ENCODE measurements at regions not wholly inside any gene's neighbourhood (a gene's known extent, or its start where the extent isn't known, plus 50 kb on each side); places are given as distances from the start of the nearest gene placed in this dataset.

DNA sequence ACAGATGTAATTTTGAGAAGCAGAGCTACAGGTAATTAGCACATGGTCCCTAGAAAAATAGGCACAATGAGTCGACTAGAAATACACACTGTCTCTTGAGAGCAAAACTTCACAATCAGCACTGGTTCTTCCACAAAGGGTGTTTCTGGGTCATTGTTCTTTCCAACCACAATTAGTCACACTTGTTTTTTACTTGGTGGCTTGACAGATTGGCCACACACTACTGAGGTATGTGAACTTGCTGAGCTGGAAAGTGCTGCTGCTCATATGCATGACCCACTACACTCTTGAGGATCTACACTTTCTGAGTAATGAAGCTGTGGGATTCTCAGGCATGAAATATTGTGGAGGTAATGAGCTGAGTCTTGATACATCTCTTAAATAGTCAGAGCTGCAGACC is 347.7 kb downstream of the BCKDHB start:
- no peak overlapping the region for H3K27ac ChIP-seq (ENCODE audit: control insufficient read depth, insufficient read depth)
- in situ Hi-C loops (cut with MboI), result no loop called here
- POLR2A ChIA-PET, result no interaction called here
- H3K9ac ChIP-seq (ENCODE audit: control insufficient read depth, insufficient read depth, low read length), result no peak overlapping the region
- ATAC-seq (peak; percentile 91), DNase-seq (ENCODE audit: low read depth, low spot score) (peak; percentile 27), FAIRE-seq (no peak)
- no peaks in the 10 kb centered on the region for H3K36me3 ChIP-seq (ENCODE audit: control insufficient read depth in 2 of 2, insufficient read depth in 2 of 2, low read length in 1 of 2)
- CTCF ChIA-PET, result interaction anchor here (0.5 kb wide), 1 partner anchor 1774 kb away, joined by 4 read pairs; no protein-coding TSS in a partner anchor
- no peaks in the 10 kb centered on the region for H3K27me3 ChIP-seq (replicated peaks in 1 of 2; ENCODE audit: control insufficient read depth in 2 of 2, insufficient read depth in 2 of 2, low read length in 1 of 2)
- H3K4me3 ChIP-seq, result no peak overlapping the region
- H3K4me1 ChIP-seq (ENCODE audit: control insufficient read depth, insufficient read depth, low read length), result no peaks in the 10 kb centered on the region
- no TSS peak for BruUV-seq (replicated peaks)
- no peaks in the 10 kb centered on the region for H3K79me2 ChIP-seq (ENCODE audit: control insufficient read depth, insufficient read depth, low read length)
- H2AFZ ChIP-seq (ENCODE audit: control insufficient read depth, low read depth, low read length), result no peak overlapping the region
- no peak overlapping the region for H3K4me2 ChIP-seq (ENCODE audit: control insufficient read depth, insufficient read depth)
- intact Hi-C loops (cut with micrococcal nuclease; ENCODE audit: unreplicated experiment), result no loop called here
- no peaks in the 10 kb centered on the region for H3K9me3 ChIP-seq (replicated peaks; ENCODE audit: control insufficient read depth, insufficient read depth, low read length)
- no peaks in the 10 kb centered on the region for H4K20me1 ChIP-seq (ENCODE audit: control insufficient read depth, insufficient read depth)
- RAD21 ChIA-PET (ENCODE audit: unreplicated experiment), result interaction anchor here (1.1 to 1.5 kb wide), 4 partner anchors 14 to 240 kb away, joined by 3 to 5 read pairs (median 4); no protein-coding TSS in a partner anchor
- SMC1A ChIA-PET (ENCODE audit: uncharacterized antibody, unreplicated experiment), result interaction anchor here (0.7 to 2.1 kb wide), 5 partner anchors 9 to 111 kb away, joined by 3 to 8 read pairs (median 4); no protein-coding TSS in a partner anchor
- WGBS (ENCODE audit: insufficient coverage, insufficient replicate concordance, low lambda C conversion rate, missing lambda C conversion rate), result 0% methylated on average over 1 of the region's 1 CpG
- TF ChIP-seq, protein P1, sequence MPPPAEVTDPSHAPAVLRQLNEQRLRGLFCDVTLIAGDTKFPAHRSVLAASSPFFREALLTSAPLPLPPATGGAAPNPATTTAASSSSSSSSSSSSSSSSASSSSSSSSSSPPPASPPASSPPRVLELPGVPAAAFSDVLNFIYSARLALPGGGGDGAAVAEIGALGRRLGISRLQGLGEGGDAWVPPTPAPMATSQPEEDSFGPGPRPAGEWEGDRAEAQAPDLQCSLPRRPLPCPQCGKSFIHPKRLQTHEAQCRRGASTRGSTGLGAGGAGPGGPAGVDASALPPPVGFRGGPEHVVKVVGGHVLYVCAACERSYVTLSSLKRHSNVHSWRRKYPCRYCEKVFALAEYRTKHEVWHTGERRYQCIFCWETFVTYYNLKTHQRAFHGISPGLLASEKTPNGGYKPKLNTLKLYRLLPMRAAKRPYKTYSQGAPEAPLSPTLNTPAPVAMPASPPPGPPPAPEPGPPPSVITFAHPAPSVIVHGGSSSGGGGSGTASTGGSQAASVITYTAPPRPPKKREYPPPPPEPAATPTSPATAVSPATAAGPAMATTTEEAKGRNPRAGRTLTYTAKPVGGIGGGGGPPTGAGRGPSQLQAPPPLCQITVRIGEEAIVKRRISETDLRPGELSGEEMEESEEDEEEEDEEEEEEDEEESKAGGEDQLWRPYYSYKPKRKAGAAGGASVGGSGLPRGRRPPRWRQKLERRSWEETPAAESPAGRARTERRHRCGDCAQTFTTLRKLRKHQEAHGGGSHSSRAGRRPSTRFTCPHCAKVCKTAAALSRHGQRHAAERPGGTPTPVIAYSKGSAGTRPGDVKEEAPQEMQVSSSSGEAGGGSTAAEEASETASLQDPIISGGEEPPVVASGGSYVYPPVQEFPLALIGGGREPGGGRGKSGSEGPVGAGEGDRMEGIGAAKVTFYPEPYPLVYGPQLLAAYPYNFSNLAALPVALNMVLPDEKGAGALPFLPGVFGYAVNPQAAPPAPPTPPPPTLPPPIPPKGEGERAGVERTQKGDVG (CRISPR knock-in tag; IDR thresholded peaks at IDR 0.05), result no peak
- TF ChIP-seq TARDBP (IDR thresholded peaks at IDR 0.05; ENCODE audit: borderline replicate concordance), result no peak
- TF ChIP-seq, protein P2, sequence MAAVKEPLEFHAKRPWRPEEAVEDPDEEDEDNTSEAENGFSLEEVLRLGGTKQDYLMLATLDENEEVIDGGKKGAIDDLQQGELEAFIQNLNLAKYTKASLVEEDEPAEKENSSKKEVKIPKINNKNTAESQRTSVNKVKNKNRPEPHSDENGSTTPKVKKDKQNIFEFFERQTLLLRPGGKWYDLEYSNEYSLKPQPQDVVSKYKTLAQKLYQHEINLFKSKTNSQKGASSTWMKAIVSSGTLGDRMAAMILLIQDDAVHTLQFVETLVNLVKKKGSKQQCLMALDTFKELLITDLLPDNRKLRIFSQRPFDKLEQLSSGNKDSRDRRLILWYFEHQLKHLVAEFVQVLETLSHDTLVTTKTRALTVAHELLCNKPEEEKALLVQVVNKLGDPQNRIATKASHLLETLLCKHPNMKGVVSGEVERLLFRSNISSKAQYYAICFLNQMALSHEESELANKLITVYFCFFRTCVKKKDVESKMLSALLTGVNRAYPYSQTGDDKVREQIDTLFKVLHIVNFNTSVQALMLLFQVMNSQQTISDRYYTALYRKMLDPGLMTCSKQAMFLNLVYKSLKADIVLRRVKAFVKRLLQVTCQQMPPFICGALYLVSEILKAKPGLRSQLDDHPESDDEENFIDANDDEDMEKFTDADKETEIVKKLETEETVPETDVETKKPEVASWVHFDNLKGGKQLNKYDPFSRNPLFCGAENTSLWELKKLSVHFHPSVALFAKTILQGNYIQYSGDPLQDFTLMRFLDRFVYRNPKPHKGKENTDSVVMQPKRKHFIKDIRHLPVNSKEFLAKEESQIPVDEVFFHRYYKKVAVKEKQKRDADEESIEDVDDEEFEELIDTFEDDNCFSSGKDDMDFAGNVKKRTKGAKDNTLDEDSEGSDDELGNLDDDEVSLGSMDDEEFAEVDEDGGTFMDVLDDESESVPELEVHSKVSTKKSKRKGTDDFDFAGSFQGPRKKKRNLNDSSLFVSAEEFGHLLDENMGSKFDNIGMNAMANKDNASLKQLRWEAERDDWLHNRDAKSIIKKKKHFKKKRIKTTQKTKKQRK (IDR thresholded peaks at IDR 0.05; ENCODE audit: low read depth, low read length), result no peak
- TF ChIP-seq ESRRA (IDR thresholded peaks at IDR 0.05; ENCODE audit: low read length), result no peak
- TF ChIP-seq MYB (IDR thresholded peaks at IDR 0.05; ENCODE audit: borderline replicate concordance, low read depth, low read length), result no peak
- TF ChIP-seq, protein P3, sequence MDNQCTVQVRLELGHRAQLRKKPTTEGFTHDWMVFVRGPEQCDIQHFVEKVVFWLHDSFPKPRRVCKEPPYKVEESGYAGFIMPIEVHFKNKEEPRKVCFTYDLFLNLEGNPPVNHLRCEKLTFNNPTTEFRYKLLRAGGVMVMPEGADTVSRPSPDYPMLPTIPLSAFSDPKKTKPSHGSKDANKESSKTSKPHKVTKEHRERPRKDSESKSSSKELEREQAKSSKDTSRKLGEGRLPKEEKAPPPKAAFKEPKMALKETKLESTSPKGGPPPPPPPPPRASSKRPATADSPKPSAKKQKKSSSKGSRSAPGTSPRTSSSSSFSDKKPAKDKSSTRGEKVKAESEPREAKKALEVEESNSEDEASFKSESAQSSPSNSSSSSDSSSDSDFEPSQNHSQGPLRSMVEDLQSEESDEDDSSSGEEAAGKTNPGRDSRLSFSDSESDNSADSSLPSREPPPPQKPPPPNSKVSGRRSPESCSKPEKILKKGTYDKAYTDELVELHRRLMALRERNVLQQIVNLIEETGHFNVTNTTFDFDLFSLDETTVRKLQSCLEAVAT (IDR thresholded peaks at IDR 0.05), result no peak
- TF ChIP-seq, protein P4, sequence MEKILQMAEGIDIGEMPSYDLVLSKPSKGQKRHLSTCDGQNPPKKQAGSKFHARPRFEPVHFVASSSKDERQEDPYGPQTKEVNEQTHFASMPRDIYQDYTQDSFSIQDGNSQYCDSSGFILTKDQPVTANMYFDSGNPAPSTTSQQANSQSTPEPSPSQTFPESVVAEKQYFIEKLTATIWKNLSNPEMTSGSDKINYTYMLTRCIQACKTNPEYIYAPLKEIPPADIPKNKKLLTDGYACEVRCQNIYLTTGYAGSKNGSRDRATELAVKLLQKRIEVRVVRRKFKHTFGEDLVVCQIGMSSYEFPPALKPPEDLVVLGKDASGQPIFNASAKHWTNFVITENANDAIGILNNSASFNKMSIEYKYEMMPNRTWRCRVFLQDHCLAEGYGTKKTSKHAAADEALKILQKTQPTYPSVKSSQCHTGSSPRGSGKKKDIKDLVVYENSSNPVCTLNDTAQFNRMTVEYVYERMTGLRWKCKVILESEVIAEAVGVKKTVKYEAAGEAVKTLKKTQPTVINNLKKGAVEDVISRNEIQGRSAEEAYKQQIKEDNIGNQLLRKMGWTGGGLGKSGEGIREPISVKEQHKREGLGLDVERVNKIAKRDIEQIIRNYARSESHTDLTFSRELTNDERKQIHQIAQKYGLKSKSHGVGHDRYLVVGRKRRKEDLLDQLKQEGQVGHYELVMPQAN (conservative IDR thresholded peaks at IDR 0.05), result no peak
- TF ChIP-seq, protein P5, sequence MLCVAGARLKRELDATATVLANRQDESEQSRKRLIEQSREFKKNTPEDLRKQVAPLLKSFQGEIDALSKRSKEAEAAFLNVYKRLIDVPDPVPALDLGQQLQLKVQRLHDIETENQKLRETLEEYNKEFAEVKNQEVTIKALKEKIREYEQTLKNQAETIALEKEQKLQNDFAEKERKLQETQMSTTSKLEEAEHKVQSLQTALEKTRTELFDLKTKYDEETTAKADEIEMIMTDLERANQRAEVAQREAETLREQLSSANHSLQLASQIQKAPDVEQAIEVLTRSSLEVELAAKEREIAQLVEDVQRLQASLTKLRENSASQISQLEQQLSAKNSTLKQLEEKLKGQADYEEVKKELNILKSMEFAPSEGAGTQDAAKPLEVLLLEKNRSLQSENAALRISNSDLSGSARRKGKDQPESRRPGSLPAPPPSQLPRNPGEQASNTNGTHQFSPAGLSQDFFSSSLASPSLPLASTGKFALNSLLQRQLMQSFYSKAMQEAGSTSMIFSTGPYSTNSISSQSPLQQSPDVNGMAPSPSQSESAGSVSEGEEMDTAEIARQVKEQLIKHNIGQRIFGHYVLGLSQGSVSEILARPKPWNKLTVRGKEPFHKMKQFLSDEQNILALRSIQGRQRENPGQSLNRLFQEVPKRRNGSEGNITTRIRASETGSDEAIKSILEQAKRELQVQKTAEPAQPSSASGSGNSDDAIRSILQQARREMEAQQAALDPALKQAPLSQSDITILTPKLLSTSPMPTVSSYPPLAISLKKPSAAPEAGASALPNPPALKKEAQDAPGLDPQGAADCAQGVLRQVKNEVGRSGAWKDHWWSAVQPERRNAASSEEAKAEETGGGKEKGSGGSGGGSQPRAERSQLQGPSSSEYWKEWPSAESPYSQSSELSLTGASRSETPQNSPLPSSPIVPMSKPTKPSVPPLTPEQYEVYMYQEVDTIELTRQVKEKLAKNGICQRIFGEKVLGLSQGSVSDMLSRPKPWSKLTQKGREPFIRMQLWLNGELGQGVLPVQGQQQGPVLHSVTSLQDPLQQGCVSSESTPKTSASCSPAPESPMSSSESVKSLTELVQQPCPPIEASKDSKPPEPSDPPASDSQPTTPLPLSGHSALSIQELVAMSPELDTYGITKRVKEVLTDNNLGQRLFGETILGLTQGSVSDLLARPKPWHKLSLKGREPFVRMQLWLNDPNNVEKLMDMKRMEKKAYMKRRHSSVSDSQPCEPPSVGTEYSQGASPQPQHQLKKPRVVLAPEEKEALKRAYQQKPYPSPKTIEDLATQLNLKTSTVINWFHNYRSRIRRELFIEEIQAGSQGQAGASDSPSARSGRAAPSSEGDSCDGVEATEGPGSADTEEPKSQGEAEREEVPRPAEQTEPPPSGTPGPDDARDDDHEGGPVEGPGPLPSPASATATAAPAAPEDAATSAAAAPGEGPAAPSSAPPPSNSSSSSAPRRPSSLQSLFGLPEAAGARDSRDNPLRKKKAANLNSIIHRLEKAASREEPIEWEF (IDR thresholded peaks at IDR 0.05; ENCODE audit: insufficient replicate concordance, low read depth, low read length), result no peak
